ENCODE measurements at regions not wholly inside any gene's neighbourhood (a gene's known extent, or its start where the extent isn't known, plus 50 kb on each side); places are given as distances from the start of the nearest gene placed in this dataset.

DNA sequence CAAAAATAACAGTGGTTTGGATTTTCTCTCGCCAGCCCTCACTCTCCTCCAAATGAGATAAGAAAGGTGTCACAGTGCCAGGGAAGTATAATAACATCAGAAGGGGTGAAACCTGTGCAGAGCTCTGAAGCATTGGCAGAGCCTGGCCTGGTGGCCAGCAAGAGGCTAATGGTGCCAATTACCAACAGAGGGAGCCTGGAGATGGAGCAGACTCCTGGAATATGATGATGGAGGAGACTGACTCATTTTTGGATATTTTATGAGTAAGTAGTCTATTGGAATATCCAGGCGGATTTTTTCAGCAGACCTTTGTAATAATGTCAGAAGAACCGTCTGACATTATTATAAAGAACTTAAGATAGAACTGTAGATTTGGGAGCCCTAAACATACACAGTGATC lies 442.6 kb upstream of the MARCKS start:
- H3K4me1 ChIP-seq: peaks cover 18% of the 10 kb centered on the region
- no peaks in the 10 kb centered on the region for H3K9me3 ChIP-seq
- no peak overlapping the region for H3K4me3 ChIP-seq (ENCODE audit: low read depth, low read length)
- TF ChIP-seq, protein P1, sequence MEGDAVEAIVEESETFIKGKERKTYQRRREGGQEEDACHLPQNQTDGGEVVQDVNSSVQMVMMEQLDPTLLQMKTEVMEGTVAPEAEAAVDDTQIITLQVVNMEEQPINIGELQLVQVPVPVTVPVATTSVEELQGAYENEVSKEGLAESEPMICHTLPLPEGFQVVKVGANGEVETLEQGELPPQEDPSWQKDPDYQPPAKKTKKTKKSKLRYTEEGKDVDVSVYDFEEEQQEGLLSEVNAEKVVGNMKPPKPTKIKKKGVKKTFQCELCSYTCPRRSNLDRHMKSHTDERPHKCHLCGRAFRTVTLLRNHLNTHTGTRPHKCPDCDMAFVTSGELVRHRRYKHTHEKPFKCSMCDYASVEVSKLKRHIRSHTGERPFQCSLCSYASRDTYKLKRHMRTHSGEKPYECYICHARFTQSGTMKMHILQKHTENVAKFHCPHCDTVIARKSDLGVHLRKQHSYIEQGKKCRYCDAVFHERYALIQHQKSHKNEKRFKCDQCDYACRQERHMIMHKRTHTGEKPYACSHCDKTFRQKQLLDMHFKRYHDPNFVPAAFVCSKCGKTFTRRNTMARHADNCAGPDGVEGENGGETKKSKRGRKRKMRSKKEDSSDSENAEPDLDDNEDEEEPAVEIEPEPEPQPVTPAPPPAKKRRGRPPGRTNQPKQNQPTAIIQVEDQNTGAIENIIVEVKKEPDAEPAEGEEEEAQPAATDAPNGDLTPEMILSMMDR (IDR thresholded peaks at IDR 0.05; ENCODE audit: low read depth, low read length): peak; percentile 76
- no peaks in the 10 kb centered on the region for H3K27me3 ChIP-seq
- peak; percentile 75 for DNase-seq
- H3K36me3 ChIP-seq: no peaks in the 10 kb centered on the region

DNA sequence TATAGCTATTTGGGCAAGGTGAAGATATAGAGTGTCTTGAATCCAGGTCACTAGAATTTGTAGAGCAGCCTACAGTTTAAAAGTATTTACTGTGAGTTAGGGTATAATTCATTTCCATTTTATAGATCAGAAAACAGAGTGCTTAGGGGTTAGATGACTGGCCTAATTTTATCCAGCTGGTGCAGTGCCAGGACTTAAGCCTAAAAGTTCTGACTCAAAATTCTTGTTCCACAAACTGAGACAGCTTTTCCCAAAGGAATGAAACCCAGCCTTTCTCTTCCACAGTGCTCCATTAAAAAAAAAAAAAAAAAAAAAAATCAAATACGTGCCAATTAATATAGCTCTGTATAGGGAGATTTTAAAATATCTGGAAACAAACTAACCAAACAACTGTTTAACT lies 441.0 kb upstream of the MARCKS start:
- TF ChIP-seq, protein P1 (IDR thresholded peaks at IDR 0.05; ENCODE audit: low read depth, low read length): no peak
- Histone ChIP-seq H3K9me3 (no peaks in the 10 kb centered on the region), H3K4me3 (ENCODE audit: low read depth, low read length) (no peak overlapping the region), H3K4me1 (peaks cover 18% of the 10 kb centered on the region), H3K27me3 (no peaks in the 10 kb centered on the region), H3K36me3 (no peaks in the 10 kb centered on the region)
- no peak for DNase-seq

DNA sequence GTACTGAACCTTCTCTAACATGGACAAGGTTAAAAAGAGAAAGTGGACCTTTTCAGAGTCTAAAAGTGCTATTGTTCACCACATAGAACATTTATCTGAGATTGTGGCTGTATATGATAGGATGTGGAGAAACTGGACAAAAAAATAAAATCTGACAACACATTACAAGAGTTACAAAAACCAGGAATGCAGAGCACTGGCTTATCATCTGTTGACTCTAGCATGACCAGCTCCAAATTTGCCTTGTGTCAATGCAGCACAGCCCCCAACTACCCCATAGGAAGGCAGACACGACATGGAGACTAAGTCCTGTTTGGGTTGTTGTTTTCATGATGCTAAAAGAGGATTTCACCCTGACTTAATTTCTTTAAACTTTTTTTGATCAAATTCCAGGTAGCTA lies 436.9 kb upstream of the MARCKS start:
- TF ChIP-seq, protein P1 (IDR thresholded peaks at IDR 0.05; ENCODE audit: low read depth, low read length): no peak
- Histone ChIP-seq H3K9me3 (no peaks in the 10 kb centered on the region), H3K4me1 (no peaks in the 10 kb centered on the region), H3K4me3 (ENCODE audit: low read depth, low read length) (no peak overlapping the region), H3K27me3 (no peaks in the 10 kb centered on the region), H3K36me3 (no peaks in the 10 kb centered on the region)
- no peak for DNase-seq

DNA sequence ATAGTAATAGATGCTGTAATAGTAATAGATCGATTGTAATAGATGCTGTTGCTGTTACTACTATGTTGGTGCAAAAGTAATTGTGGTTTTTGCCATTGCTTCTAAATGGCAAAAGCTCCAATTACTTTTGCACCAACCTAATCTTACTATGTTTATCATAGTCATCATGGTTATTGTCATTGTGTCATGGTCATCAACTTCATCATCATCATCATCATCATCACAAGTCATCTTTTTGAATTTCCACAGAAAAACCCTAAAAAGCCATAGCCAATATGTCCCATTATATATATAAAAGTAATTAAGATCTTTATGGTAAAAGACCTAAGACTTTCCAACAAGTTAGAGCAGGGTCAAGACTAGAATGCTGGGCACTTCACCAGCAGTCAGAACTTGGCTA lies 435.1 kb upstream of the MARCKS start:
- H3K36me3 ChIP-seq: no peaks in the 10 kb centered on the region
- TF ChIP-seq, protein P1 (IDR thresholded peaks at IDR 0.05; ENCODE audit: low read depth, low read length): no peak
- DNase-seq: no peak
- no peak overlapping the region for H3K4me3 ChIP-seq (ENCODE audit: low read depth, low read length)
- H3K9me3 ChIP-seq: no peaks in the 10 kb centered on the region
- H3K4me1 ChIP-seq: no peaks in the 10 kb centered on the region
- H3K27me3 ChIP-seq: no peaks in the 10 kb centered on the region

DNA sequence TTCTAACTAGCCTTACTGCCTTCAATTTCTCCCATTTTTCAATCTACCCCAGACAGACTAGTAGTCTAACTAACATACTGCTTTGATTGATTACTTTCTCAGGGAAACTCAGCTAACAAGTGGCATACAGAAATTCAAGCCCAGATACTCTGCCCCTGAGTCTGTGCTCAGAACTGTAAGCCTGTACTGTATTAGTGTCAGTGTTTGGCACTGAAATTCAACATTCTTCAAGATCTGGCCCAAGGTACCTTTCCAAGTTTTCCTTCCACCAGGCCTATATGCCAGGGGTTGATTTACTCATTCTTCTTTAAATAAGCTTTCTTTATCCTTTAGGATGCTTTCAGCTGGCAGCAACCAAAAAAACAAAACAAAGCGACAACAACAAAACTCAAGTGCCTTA lies 433.2 kb upstream of the MARCKS start:
- Histone ChIP-seq H3K9me3 (no peaks in the 10 kb centered on the region), H3K4me1 (no peaks in the 10 kb centered on the region), H3K27me3 (no peaks in the 10 kb centered on the region), H3K36me3 (no peaks in the 10 kb centered on the region), H3K4me3 (ENCODE audit: low read depth, low read length) (no peak overlapping the region)
- TF ChIP-seq, protein P1 (IDR thresholded peaks at IDR 0.05; ENCODE audit: low read depth, low read length): no peak
- DNase-seq: no peak

DNA sequence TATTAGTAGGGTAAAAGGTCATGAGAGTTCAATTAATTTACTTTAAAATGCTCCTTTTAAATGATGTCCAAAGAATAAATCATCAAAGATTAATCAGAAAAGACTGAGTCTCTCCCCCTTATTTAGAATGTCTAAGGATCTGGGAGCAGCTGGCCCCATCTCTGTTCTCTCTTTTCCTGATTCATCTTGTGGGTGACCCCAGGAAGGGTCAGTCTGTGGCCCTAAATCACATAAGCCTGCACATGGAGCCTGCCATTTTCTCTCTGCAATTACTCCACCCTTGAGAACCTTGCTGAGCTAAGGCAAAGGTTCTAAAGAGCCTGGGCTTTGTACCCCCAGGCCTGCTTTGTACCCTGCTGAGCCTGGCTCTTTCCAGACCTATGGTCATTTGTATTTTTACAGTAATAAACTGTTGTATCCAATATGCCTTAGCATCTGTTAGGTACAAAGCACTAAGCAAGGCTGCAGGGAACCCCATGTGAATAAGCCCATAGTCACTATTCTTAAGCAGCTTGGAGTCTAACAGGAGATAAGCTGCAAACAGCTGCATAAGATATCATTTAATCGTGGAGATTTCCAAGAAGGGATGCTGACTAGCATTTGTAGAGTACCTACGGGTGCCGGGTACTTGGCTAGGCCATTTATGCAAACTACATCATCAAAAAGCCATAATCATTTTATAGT lies 431.0 kb upstream of the MARCKS start:
- Histone ChIP-seq H3K27me3 (no peaks in the 10 kb centered on the region), H3K4me1 (no peaks in the 10 kb centered on the region), H3K36me3 (no peaks in the 10 kb centered on the region), H3K9me3 (no peaks in the 10 kb centered on the region), H3K4me3 (ENCODE audit: low read depth, low read length) (no peak overlapping the region)
- TF ChIP-seq, protein P1 (IDR thresholded peaks at IDR 0.05; ENCODE audit: low read depth, low read length): no peak
- DNase-seq: no peak
